A673 (cell line): ENCODE measurements at regions not wholly inside any gene's neighbourhood (a gene's known extent, or its start where the extent isn't known, plus 50 kb on each side); places are given as distances from the start of the nearest gene placed in this dataset.

ENCODE experiments used
- BruUV-seq: library from RNA; stranded (reverse); fragments of 400-500 nt; replicated peaks from 2 replicates; lab custom pipeline; 2021; lab: Mats Ljungman, UMichigan
- CTCF ChIA-PET: fragments of 300-600 bp; sonication (Branson Sonifier 250); formaldehyde crosslinking; loops from one replicate; lab custom pipeline; 2022; ENCODE audit warnings: antibody characterized with exemption; lab: Charles Lee
- POLR2A ChIA-PET: fragments of 300-600 bp; sonication (Branson Sonifier 250); formaldehyde crosslinking; loops from one replicate; lab custom pipeline; 2022; ENCODE audit warnings: antibody characterized with exemption; ENCODE audit not compliant: low non-redundant PET; lab: Charles Lee
- DNase-seq: peaks from one replicate; pipeline ENCODE4 v3.0.0-alpha.2; 2015; ENCODE audit warnings: low spot score
- H3K27ac ChIP-seq: fragments of 200-600 bp; sonication (generic); 2 replicates; pipeline ENCODE4 v1.5.1; 2016; ENCODE audit warnings: mixed run types, low read depth, mild to moderate bottlenecking, mixed read lengths, antibody characterized with exemption, low read length; ENCODE audit not compliant: poor library complexity, severe bottlenecking
- H3K27me3 ChIP-seq: fragments of 200-600 bp; sonication (generic); replicated peaks from 2 replicates; pipeline ENCODE4 v1.6.1; 2017; ENCODE audit warnings: mixed run types, low read depth, mild to moderate bottlenecking, mixed read lengths, antibody characterized with exemption, low read length; ENCODE audit not compliant: insufficient read depth, poor library complexity
- H3K36me3 ChIP-seq: fragments of 200-600 bp; sonication (generic); 2 replicates; pipeline ENCODE4 v1.6.1; 2016; ENCODE audit warnings: mixed run types, mild to moderate bottlenecking, mixed read lengths, antibody characterized with exemption, low read length; ENCODE audit not compliant: insufficient read depth, poor library complexity, severe bottlenecking
- H3K4me1 ChIP-seq: fragments of 200-600 bp; sonication (generic); 2 replicates; pipeline ENCODE4 v1.6.1; 2017; ENCODE audit warnings: mixed run types, mild to moderate bottlenecking, mixed read lengths, antibody characterized with exemption, low read length; ENCODE audit not compliant: insufficient read depth, poor library complexity, severe bottlenecking
- H3K4me3 ChIP-seq: fragments of 200-600 bp; sonication (generic); 2 replicates; pipeline ENCODE4 v1.5.1; 2016; ENCODE audit warnings: low read depth, mixed run types, mild to moderate bottlenecking, mixed read lengths, low read length; ENCODE audit not compliant: poor library complexity, severe bottlenecking
- H3K9me3 ChIP-seq: fragments of 200-600 bp; sonication (generic); 2 replicates; pipeline ENCODE4 v1.6.1; 2016; ENCODE audit warnings: mixed run types, low read depth, mild to moderate bottlenecking, mixed read lengths, antibody characterized with exemption, low read length; ENCODE audit not compliant: poor library complexity, severe bottlenecking
- EZH2 ChIP-seq: fragments of 200-600 bp; sonication (generic); IDR thresholded peaks from 2 replicates; pipeline ENCODE4 v1.6.1; 2017; ENCODE audit warnings: borderline replicate concordance, low read depth, mild to moderate bottlenecking, mixed read lengths, antibody characterized with exemption, low read length; ENCODE audit not compliant: poor library complexity, severe bottlenecking
- intact Hi-C: fragments of 100-400 bp; cut with micrococcal nuclease; formaldehyde crosslinking; loops from one replicate; pipeline ENCODE4 v1.10.0; 2022; ENCODE audit not compliant: unreplicated experiment
- TF ChIP-seq, protein P1 (sequence below): fragments of 300-800, 200-600 bp; sonication (generic); conservative IDR thresholded peaks from 2 replicates; pipeline ENCODE4 v1.5.1; 2017; ENCODE audit warnings: low read depth, mild to moderate bottlenecking, antibody characterized with exemption, low read length, moderate library complexity, mixed read lengths

DNA sequence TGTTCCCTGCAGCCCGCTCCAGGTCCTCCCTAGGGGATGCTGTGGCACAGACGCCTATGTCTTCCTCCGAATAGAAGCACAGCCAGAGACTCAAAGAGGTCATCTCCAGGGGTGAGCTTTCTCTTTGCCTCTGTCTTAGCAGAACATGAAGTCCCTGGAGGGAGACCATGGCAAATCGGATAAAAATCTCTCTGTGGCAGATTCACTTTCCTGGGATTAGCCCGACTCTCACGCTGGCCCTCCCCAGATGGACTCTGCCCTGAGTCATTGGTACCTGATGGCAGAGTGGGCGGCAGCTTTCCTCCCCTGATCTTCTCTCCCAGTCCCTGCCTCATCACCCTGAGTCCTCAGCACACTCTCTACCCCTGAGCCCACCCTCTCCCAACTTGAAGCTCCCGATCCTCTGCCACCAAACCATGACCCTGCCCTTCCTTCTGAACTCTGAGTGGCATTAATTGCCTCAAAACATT lies 58.0 kb upstream of the CCDC167 start:
- no peak for DNase-seq
- Histone ChIP-seq H3K9me3 (no peaks in the 10 kb centered on the region), H3K27me3 (no peaks in the 10 kb centered on the region), H3K4me3 (no peak overlapping the region), H3K27ac (no peak overlapping the region), H3K4me1 (no peaks in the 10 kb centered on the region), H3K36me3 (no peaks in the 10 kb centered on the region)
- no peak for TF ChIP-seq EZH2
- TF ChIP-seq, protein P1, sequence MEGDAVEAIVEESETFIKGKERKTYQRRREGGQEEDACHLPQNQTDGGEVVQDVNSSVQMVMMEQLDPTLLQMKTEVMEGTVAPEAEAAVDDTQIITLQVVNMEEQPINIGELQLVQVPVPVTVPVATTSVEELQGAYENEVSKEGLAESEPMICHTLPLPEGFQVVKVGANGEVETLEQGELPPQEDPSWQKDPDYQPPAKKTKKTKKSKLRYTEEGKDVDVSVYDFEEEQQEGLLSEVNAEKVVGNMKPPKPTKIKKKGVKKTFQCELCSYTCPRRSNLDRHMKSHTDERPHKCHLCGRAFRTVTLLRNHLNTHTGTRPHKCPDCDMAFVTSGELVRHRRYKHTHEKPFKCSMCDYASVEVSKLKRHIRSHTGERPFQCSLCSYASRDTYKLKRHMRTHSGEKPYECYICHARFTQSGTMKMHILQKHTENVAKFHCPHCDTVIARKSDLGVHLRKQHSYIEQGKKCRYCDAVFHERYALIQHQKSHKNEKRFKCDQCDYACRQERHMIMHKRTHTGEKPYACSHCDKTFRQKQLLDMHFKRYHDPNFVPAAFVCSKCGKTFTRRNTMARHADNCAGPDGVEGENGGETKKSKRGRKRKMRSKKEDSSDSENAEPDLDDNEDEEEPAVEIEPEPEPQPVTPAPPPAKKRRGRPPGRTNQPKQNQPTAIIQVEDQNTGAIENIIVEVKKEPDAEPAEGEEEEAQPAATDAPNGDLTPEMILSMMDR = no peak
- CTCF ChIA-PET = no interaction called here
- intact Hi-C loops = no loop called here
- POLR2A ChIA-PET = no interaction called here
- no TSS peak for BruUV-seq

DNA sequence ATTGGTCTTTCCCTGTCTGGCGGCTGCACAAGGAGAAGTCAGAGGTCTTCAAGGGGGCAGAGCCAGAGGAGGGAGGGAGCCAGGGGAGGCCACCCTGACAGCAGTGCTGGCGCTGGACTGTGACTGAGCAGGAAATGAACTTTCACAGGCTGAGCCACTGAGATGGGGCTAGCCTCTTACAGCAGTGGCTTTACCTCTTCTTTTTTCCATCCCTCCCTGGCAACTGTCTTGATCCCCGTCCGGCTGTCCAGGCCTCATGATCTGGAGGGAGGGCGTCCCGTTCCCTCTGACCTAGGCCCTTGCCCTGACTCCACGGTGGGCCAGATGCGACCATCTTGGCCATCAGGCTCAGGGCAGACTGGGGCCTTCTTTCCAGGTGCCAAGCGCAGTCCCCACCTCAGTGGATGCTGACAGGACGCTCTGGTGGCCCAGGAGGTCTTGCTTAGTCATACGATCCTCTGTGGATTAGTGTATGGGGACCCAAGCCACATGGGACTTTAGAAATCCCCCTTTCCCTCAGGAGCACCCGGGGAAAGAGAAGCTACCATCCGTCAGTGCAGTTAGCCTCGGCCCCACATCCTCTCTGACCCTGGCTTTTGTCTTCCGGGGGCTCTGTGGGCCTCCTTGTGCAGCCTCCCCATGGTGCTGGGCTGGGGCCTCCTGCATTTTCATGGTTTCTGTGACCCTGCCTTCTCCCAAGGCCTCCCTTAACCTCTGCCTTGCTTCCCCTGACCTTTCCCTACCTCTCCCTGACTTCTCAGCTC lies 57.4 kb upstream of the CCDC167 start:
- TF ChIP-seq EZH2 = no peak
- TF ChIP-seq, protein P1 = no peak
- ChIA-PET CTCF (no interaction called here), POLR2A (no interaction called here)
- intact Hi-C loops = no loop called here
- Histone ChIP-seq H3K4me1 (no peaks in the 10 kb centered on the region), H3K27ac (no peak overlapping the region), H3K4me3 (no peak overlapping the region), H3K9me3 (no peaks in the 10 kb centered on the region), H3K36me3 (no peaks in the 10 kb centered on the region), H3K27me3 (no peaks in the 10 kb centered on the region)
- no TSS peak for BruUV-seq
- no peak for DNase-seq

DNA sequence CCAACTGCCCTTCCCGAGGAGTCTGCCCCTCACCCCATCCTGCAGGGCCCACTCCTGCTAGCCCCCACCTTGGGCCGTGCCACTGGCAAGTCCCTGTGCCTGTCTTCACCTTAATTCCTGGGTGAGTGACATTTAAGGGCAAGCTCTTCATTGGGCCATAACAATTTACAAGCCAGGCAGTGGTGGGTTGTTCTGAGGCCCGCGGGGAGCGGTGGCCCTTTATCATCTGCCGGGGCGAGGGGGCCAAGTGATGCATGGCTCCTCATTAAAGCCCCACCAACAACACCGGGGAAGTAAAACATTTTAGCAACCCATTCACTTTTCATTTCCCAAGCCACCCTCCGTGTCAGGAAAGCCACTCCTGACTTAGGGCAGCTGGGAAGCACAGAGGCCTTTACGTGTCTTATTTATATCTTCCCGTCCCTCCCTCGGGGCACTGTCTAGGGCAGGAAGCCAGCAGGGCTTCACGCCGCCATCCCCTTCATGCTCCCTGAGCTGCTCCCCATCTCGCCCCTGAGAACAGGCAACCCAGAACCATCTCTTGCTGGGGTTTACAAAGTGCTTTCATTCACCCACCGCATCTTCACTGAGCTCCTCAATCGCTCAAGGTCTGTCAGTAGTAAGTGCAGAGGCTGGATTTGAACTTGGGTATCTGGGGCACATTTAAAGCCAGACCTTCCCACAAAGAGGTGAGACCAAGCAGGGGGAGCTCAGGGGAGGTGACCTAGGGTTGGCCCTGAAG lies 55.5 kb upstream of the CCDC167 start:
- H3K4me3 ChIP-seq = no peak overlapping the region
- no peak for TF ChIP-seq EZH2
- TF ChIP-seq, protein P1 = no peak
- H3K27me3 ChIP-seq = no peaks in the 10 kb centered on the region
- DNase-seq = no peak
- no peaks in the 10 kb centered on the region for H3K9me3 ChIP-seq
- BruUV-seq = no TSS peak
- no peak overlapping the region for H3K27ac ChIP-seq
- H3K36me3 ChIP-seq = no peaks in the 10 kb centered on the region
- no peaks in the 10 kb centered on the region for H3K4me1 ChIP-seq
- ChIA-PET POLR2A (no interaction called here), CTCF (no interaction called here)
- intact Hi-C loops = no loop called here
